ENCODE measurements at regions not wholly inside any gene's neighbourhood (a gene's known extent, or its start where the extent isn't known, plus 50 kb on each side); places are given as distances from the start of the nearest gene placed in this dataset.

DNA sequence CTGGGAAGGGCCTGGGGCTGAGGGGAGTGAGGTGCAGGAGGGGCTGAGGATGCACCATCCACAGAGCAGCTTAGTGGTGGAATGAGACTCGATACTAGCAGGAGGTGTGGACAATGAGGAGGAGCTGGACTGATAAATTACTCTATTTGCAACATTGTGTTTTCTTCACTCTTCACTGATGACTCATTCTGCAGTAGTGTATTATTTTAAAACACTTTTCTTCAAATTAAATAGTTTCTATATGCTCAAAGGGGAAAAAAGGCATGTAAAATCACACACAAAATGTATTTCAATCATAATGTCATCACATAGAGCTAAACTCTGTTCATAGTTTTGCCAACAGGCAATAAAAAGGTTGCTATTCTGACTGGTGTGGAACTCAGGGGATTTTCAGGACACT lies 467.0 kb upstream of the CTSO start:
- TF ChIP-seq POLR2A (IDR thresholded peaks at IDR 0.05) (no peak), POLR2AphosphoS5 (IDR thresholded peaks at IDR 0.05) (no peak)
- TF ChIP-seq, protein P1, sequence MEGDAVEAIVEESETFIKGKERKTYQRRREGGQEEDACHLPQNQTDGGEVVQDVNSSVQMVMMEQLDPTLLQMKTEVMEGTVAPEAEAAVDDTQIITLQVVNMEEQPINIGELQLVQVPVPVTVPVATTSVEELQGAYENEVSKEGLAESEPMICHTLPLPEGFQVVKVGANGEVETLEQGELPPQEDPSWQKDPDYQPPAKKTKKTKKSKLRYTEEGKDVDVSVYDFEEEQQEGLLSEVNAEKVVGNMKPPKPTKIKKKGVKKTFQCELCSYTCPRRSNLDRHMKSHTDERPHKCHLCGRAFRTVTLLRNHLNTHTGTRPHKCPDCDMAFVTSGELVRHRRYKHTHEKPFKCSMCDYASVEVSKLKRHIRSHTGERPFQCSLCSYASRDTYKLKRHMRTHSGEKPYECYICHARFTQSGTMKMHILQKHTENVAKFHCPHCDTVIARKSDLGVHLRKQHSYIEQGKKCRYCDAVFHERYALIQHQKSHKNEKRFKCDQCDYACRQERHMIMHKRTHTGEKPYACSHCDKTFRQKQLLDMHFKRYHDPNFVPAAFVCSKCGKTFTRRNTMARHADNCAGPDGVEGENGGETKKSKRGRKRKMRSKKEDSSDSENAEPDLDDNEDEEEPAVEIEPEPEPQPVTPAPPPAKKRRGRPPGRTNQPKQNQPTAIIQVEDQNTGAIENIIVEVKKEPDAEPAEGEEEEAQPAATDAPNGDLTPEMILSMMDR (IDR thresholded peaks at IDR 0.05): no peak

Data from prostate gland (tissue), 2 donors.